Hepatocyte (in vitro differentiated cells): ENCODE measurements at regions not wholly inside any gene's neighbourhood (a gene's known extent, or its start where the extent isn't known, plus 50 kb on each side); places are given as distances from the start of the nearest gene placed in this dataset.

Source experiments
- EZH2 ChIP-seq: fragments of 200-600 bp; sonication (generic); IDR thresholded peaks from 2 replicates; pipeline ENCODE4 v1.6.1; 2016; ENCODE audit warnings: antibody characterized with exemption, mild to moderate bottlenecking, borderline replicate concordance
- EZH2phosphoT487 ChIP-seq: fragments of 200-600 bp; sonication (generic); IDR thresholded peaks from one replicate; pipeline ENCODE4 v1.6.1; 2018; ENCODE audit warnings: antibody characterized with exemption, mild to moderate bottlenecking, low read depth, moderate library complexity; ENCODE audit not compliant: unreplicated experiment, severe bottlenecking
- TF ChIP-seq, protein P1 (sequence below): fragments of 200-600 bp; sonication (generic); IDR thresholded peaks from 2 replicates; pipeline ENCODE4 v1.5.1; 2016; ENCODE audit warnings: antibody characterized with exemption, mild to moderate bottlenecking; ENCODE audit not compliant: poor library complexity

DNA sequence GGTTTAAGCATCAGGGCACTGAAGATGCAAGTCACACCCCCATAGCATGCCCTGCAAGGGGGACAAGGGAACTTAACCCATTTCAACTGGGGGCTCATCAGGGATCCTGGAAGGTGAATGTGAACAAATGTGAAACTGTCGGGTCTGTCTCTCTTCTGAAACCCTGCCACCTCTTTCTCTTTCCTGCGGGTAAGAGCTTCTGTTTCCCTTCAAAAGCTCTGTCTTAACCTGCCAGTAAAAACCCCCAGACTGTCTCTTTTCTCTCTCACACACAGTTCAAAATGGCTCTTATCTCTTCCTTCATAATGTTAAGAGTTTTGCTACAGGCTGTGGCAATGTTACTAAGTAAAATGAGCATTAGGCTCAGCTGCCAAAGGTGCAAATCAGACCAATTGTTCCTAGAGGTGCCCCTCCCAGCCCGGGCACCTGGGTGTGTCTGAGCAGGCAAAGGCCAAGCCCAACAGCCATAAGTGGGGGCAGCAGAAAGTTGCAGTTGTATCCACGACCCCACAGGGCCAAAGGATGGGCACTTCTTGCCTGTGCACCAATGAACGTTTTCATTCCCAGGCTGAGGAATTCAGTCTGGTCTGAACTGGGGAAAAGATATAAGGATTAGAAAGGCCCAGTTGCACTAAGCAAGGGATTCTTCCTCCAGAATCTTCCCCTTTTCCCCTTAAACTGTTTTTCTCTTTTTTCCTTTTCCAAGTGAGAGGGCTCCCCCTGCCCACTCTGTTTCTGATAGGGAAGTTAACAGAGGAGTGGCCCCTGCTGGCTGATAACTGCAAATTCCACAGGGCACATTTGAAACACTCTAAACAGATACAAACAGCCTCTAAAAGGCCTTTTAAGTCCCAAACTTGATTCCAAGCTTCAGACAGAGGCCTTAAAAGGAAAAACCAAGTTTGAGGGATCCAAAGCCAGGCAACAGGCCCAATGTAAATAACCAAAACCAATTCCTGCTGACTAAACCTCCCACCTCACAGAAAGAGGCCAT is 113.8 kb upstream of the EPHA6 start:
- TF ChIP-seq, protein P1, sequence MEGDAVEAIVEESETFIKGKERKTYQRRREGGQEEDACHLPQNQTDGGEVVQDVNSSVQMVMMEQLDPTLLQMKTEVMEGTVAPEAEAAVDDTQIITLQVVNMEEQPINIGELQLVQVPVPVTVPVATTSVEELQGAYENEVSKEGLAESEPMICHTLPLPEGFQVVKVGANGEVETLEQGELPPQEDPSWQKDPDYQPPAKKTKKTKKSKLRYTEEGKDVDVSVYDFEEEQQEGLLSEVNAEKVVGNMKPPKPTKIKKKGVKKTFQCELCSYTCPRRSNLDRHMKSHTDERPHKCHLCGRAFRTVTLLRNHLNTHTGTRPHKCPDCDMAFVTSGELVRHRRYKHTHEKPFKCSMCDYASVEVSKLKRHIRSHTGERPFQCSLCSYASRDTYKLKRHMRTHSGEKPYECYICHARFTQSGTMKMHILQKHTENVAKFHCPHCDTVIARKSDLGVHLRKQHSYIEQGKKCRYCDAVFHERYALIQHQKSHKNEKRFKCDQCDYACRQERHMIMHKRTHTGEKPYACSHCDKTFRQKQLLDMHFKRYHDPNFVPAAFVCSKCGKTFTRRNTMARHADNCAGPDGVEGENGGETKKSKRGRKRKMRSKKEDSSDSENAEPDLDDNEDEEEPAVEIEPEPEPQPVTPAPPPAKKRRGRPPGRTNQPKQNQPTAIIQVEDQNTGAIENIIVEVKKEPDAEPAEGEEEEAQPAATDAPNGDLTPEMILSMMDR = peak; percentile 53
- TF ChIP-seq EZH2 = no peak
- no peak for TF ChIP-seq EZH2phosphoT487
